HG02840 (cell line): ENCODE measurements at regions not wholly inside any gene's neighbourhood (a gene's known extent, or its start where the extent isn't known, plus 50 kb on each side); places are given as distances from the start of the nearest gene placed in this dataset.

Experiments
- ATAC-seq: cut with Tn5 transposase; IDR thresholded peaks from one replicate; pipeline ENCODE4 v1.9.1; 2021; ENCODE audit warnings: mild to moderate bottlenecking, moderate library complexity, moderate number of reproducible peaks; ENCODE audit not compliant: unreplicated experiment, low FRiP score

DNA sequence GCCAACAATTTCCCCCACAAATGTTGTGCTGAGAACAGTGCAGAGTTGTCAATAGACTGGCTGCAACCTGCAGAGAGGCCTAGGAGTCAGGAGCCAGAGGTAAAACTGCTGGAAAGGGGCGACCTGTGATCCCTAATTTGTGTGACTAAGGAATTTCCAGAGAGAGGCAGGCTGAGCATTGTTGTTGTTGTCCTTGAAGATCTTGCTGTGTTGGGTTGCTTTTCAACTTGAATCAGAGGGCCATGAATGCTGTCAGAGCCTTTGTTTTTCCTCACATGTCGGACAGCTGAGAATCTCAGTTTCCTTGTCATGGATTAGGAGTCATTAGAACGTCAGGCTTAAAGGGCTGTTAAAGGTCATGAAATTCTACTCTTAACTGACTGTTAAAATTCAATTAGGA, 134.6 kb upstream of the ASTN2 start:
- no peak for ATAC-seq

GRCh38 chr9:117548556-117548955, 133.7 kb upstream of the ASTN2 start:
- ATAC-seq = no peak

- no peak for ATAC-seq
Measured at GRCh38 chr9:117547904-117548303, 133.0 kb upstream of the ASTN2 start.

- no peak for ATAC-seq
Measured at GRCh38 chr9:117546894-117547678, 132.2 kb upstream of the ASTN2 start.

DNA sequence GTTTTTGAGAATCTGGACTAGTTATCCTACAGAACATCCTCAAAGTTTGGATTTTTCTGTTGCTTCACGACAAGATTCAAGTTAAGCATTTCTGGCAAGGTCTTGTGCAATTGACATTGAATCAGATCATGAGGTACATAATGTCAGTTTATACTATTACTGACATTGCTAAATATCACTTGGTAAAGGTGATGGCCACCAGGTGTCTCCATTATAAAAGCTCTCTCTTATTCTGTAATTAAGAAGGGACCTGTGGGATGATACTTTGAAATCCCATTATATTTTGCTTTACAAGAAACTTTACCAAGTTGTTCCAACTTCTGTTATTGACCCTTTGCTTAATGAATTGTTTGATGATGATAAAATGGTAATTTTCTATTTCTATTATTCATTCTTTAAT, 131.0 kb upstream of the ASTN2 start:
- ATAC-seq = no peak

DNA sequence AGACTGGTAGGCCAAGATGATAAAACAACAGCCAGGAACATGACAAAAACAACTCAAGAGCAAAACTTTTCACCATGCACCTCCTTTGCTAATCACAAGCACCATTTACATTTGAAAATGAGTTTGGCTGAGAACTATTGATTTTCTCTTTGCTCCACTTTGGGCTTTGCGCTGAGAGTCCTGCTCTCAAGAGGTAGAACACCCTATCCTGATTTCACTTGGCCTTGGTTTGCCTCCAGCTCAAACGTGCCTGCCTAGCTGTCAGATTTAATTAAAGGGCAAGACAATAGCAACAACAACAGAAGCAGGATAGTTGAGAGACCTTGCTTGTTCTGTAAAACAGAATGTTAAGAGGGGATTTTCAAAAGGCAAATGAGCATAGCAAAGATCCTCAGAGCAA, 128.2 kb upstream of the ASTN2 start:
- ATAC-seq = no peak

DNA sequence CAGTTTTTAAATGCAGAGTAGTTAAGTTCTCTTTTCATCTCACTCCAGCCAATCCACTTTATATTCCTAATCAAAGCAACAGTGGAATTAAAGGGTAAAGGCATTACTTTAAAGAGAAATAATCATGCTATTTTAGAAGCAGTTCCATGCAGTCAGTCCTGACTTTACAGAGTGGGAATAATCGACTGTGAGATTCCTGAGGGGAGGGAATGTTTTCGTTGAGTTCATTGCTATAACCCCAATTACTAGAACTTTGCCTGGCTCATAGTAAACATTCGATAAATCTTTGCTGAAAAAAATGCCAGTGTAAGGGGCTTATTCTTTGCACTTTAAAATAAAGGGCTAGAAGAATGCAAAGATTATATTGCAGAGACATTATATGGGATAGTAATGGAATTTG, 127.2 kb upstream of the ASTN2 start:
- no peak for ATAC-seq

DNA sequence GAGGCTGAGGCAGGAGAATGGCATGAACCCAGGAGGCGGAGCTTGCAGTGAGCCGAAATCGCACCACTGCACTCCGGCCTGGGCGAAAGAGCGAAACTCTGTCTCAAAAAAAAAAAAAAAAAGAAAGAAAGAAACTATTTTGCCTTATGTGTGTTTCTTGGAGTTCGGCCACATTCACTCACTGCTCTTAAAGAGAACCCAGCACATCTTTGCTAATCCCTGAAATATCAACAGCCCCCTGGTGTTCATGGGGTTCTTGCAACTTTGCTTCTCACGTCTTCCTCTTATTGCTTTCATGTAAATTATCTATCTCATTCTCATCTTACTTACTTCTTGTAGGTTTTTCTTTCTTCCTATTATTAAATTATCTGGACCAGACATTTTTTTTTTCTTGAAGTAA, 126.3 kb upstream of the ASTN2 start:
- ATAC-seq = no peak

GRCh38 chr9:117535973-117536372, 121.1 kb upstream of the ASTN2 start:
- ATAC-seq = no peak

DNA sequence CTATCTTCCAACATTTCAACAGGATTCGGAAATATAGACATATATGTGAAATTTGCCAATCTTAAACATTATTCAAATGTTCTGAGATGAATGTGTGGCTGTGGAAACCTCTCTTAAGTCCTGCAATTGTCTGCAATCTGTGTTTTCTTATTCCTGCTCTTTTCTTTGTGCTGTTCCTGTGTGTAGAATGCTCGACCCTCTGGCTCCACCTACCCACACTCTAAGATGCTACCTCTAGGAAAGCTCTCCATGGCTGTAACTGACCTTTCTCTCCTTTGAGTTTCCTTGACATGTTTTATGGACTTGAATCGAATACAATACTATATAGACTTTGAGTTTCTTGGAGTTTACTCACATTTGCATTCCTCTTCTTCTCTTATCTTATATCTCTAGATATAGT, 120.6 kb upstream of the ASTN2 start:
- no peak for ATAC-seq

- no peak for ATAC-seq
Measured at GRCh38 chr9:117528225-117528624, 113.4 kb upstream of the ASTN2 start.

DNA sequence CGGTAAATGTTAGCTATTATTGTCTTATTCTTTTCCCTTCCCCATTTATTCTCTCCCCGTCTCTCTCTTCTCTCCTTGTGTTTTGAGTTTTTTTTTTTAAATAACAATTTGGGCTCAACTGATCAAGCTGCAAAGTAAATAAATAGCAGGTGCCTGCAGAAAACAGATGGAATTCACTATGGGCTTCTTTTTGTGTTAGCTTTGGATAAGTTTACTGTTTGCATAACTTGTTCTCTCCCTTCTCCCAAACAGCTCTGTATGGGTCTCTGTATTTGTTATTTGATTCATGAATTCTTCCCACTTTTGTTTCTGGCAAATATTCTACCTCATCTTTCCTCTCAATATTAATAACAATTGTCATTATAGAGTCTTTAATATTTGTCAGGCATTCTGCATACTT, 111.8 kb upstream of the ASTN2 start:
- ATAC-seq = no peak

DNA sequence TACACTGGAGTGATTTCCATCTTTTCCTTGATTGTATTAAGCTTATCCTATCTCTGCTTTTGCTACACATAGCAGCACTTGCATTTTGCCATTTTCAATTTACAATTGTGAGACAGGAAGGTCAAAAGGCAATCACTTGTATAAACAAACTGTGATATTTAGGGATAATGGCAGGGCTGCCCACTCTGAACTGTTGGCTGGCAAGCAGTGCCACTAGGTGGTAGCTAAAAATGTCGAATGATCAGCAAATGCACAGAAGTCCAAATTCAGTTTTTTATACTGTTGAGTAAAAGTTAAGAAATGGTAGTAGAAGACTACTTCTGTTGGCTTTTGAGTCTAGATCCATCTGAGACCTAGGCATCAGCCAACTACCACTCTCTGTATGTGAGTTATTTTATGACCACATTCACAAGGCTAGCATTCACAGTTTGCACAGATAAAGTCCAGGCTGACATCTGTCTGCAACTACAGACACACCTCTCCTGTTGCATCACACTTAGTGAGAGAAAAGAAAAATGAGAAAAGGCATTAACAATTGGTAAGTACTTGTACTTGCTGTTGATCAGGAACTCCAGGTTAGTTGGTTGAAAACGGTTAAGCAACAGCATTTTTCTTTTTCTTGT, 108.8 kb upstream of the ASTN2 start:
- ATAC-seq = no peak

GRCh38 chr9:117521293-117521692, 106.4 kb upstream of the ASTN2 start:
- no peak for ATAC-seq

DNA sequence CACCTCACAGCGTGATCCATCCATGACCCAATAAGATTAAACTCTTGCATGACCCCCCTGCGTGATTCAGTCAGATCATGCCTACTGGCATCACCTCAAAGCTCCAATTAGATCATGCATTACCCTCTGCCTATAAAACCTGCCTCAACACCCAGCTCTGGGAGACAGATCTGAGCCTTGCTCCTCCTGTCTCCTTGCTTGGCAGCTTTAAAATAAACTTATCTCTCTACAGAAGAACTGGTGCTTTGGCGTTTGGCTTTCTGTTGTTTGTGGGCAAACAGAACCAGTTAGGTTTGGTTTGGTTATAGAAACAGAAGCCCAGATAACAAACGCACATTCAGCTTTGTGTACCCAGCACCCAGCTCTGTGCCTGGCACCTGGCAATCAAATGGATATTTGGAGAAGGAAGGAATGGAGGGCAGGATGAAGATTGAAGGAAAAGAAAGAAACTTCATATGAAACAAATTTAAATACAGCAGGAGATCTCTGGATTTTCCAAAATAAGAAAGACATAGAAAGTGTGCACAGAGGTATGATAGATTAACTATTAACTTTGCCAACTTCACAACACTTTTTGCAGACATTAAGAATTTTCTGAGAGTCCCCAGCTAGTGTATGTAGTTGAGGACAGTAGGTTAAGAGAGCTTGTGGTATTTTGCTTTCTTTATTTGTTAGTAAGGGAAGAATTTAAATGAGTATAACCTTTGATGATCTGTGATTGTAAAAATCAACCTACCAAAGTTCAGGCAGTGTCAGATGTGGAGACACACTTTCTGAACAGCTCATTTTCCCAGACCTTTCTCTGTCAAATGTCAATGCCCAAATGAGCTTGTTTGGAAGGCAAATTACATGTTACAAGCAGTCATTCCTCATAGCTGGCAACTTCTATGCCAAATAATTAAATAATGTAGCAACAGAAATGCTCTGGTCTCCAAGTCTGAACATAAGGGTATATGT, 102.1 kb upstream of the ASTN2 start:
- ATAC-seq = no peak

DNA sequence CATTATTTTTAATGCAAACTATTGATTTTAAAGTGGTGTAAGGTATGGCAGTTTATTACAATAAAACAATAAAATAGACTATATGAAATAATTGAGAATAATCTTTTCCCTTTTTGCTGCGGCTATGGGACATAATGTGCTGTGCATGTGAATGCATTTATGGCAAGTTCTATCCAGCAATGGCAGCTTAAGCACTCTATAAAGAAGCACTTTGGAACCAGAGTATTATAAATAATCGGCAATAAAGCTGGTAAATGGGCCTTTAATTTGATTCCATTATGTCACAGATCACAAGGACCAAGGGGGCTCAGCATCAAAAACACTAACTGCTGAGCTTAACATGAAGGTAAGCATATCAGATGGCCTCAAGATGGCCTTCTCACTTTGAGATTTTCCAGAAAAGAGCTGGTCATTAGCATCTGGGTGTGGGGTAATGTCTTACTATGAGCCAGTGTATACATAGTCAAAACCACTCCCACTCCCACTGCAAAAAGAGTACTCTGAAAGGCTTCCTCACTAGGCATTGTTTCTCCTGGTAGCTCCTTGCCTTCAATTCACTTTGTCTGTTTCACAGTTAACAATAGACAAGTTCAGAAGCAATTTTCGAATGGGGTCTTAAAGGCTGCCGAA, 97.1 kb upstream of the ASTN2 start:
- ATAC-seq = no peak

GRCh38 chr9:117496307-117496706, 81.5 kb upstream of the ASTN2 start:
- ATAC-seq = no peak

DNA sequence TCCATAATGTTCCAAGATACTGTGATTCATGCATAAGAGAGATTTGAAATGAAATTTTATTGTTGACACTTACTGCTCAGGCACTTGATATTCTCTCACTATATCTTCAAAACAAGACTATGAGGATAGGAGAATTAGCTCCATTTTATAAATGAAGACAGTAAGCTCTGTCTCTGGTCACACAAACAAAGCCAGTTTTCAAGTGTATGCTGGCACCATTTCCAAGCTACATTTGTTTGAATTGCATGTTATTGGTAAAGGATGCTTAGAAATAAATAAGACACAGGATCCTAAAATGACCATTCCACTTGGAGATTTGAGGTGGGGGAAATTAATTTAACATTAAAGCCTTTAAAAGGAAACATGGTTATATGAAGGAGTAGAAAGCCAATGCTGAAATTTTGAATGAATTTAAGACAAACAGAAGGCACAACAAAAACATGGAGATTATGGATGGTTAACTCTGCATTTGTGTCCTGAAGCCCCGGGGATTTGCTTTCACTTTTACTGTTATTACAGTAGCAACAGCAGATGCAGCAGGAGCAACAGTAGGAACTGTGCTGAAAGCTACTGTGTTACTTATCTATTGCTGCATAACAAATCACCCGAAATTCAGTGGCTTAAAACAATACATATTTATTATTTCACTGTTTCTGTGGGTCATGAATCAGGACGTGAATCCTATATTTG, 79.7 kb upstream of the ASTN2 start:
- ATAC-seq = no peak

GRCh38 chr9:117492476-117492875, 77.6 kb upstream of the ASTN2 start:
- ATAC-seq = no peak

DNA sequence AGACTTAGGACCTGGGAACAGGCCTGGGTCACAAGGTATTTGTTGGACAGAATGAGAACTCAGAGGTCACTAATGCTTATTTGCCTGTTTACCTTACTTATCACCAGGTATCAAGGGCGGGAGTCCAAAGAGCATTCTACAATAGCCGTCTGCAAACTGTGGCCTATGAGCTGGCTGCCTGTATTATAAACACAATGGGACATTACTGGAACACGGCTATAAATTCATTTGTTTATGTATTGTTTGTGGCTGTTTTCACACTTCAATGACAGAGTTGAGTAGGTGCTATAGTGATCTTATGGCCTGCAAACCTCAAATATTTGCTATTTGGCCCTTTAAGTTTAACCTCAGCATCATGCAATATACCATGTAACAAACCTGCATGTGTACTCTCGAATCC, 76.6 kb upstream of the ASTN2 start:
- ATAC-seq = no peak
